K562 (cell line): ENCODE measurements at regions not wholly inside any gene's neighbourhood (a gene's known extent, or its start where the extent isn't known, plus 50 kb on each side); places are given as distances from the start of the nearest gene placed in this dataset.

ENCODE experiments used
- ATAC-seq: fragments of 200-7000 bp; cut with Tn5 transposase; 3 replicates; pipeline ENCODE4 v1.9.1; 2020; ENCODE audit warnings: moderate library complexity
- BruUV-seq: library from RNA; stranded (reverse); fragments of 400-500 nt; replicated peaks from 2 replicates; lab custom pipeline; 2021; lab: Mats Ljungman, UMichigan
- CTCF ChIA-PET: fragments of 300-600 bp; formaldehyde crosslinking; extraction: SDS; loops from one replicate; lab custom pipeline; 2021; ENCODE audit warnings: low intra/inter-chr PET ratio; lab: Yijun Ruan, JAX
- POLR2A ChIA-PET: fragments of 300-600, 350-650 bp; sonication (Branson Sonifier 250); formaldehyde crosslinking; extraction: SDS; loops from one replicate; lab custom pipeline; 2021; ENCODE audit warnings: antibody characterized with exemption, inconsistent platforms; lab: Yijun Ruan, JAX
- DNase-seq, 4 experiments: peaks; one replicate each; pipeline versions ENCODE4 v3.0.0 to v3.0.0-alpha.2; 2011 to 2018; ENCODE audit warnings: low spot score in 3 of 4, mixed read lengths in 3 of 4; ENCODE audit errors: extremely low read depth in 1 of 4
- FAIRE-seq: peaks from 2 replicates; lab custom pipeline; 2011; peaks lifted over from hg19 to GRCh38; lab: Jason Lieb, UNC
- H2AFZ ChIP-seq: 2 replicates; pipeline ENCODE4 v1.6.0; 2011; ENCODE audit warnings: low read depth, low read length, control low read depth, inconsistent platforms
- H3K27ac ChIP-seq: fragments of 200-600 bp; 3 replicates; pipeline ENCODE4 v1.8.0; 2011; ENCODE audit warnings: low read depth, mild to moderate bottlenecking, control low read depth, inconsistent platforms, low read length, moderate library complexity, mixed read lengths; ENCODE audit errors: extremely low read depth
- H3K27me3 ChIP-seq, 2 experiments: fragments of 300-600 bp in 1 of 2; 2 replicates in 1 of 2; 3 replicates in 1 of 2; pipeline versions ENCODE4 v1.6.0 to v1.8.0; 2011; ENCODE audit warnings: inconsistent platforms in 2 of 2, low read length in 2 of 2, mild to moderate bottlenecking in 1 of 2, mixed read lengths in 1 of 2, moderate library complexity in 1 of 2; ENCODE audit not compliant: control insufficient read depth in 2 of 2, insufficient read depth in 2 of 2
- H3K36me3 ChIP-seq: fragments of 300-600 bp; 3 replicates; pipeline ENCODE4 v1.8.0; 2011; ENCODE audit warnings: mild to moderate bottlenecking, low read length, inconsistent platforms; ENCODE audit not compliant: control insufficient read depth, insufficient read depth
- H3K4me1 ChIP-seq, 2 experiments: fragments of 200-600 bp in 1 of 2; replicated peaks in 1 of 2; 2 replicates in 1 of 2; 3 replicates in 1 of 2; pipeline versions ENCODE4 v1.5.1 to v1.8.0; 2011; ENCODE audit warnings: inconsistent platforms in 2 of 2, low read length in 2 of 2, mild to moderate bottlenecking in 1 of 2, mixed read lengths in 1 of 2, moderate library complexity in 1 of 2; ENCODE audit not compliant: control insufficient read depth in 2 of 2, insufficient read depth in 2 of 2
- H3K4me2 ChIP-seq: 2 replicates; pipeline ENCODE4 v1.6.1; 2011; ENCODE audit warnings: low read length, control low read depth, inconsistent platforms, mixed read lengths; ENCODE audit not compliant: insufficient read depth
- H3K4me3 ChIP-seq: fragments of 200-600 bp; sonication (generic), shearing (Covaris generic); 2 replicates; pipeline ENCODE4 v1.5.1; 2016; ENCODE audit warnings: control low read depth, inconsistent platforms
- H3K79me2 ChIP-seq: fragments of 200-600 bp; 3 replicates; pipeline ENCODE4 v1.8.0; 2011; ENCODE audit warnings: low read length, inconsistent platforms; ENCODE audit not compliant: control insufficient read depth, insufficient read depth
- H3K9ac ChIP-seq, 2 experiments: 2 replicates each; pipeline versions ENCODE4 v1.6.0 to v1.6.1; 2011; ENCODE audit warnings: low read depth in 2 of 2, low read length in 2 of 2, control low read depth in 1 of 2, inconsistent platforms in 1 of 2, mild to moderate bottlenecking in 1 of 2, mixed read lengths in 1 of 2; ENCODE audit not compliant: insufficient read depth in 1 of 2
- H3K9me1 ChIP-seq: one replicate; pipeline ENCODE4 v1.6.0; 2011; ENCODE audit warnings: inconsistent platforms, mild to moderate bottlenecking, low read length, moderate library complexity; ENCODE audit not compliant: control insufficient read depth, insufficient read depth
- H3K9me3 ChIP-seq: replicated peaks from 2 replicates; pipeline ENCODE4 v1.5.1; 2011; ENCODE audit warnings: low read depth, low read length, inconsistent platforms; ENCODE audit not compliant: control insufficient read depth, insufficient read depth
- H4K20me1 ChIP-seq: replicated peaks from 2 replicates; pipeline ENCODE4 v1.6.1; 2011; ENCODE audit warnings: low read length, inconsistent platforms, mixed read lengths; ENCODE audit not compliant: control insufficient read depth, insufficient read depth
- DDX20 ChIP-seq: fragments of 450-650 bp; IDR thresholded peaks from 2 replicates; pipeline ENCODE4 v1.6.1; 2016; ENCODE audit warnings: missing genetic modification characterization, low read depth, mild to moderate bottlenecking, missing compliant biosample characterization, moderate library complexity
- ELF1 ChIP-seq: fragments of 200-800 bp; sonication (Bioruptor generic); IDR thresholded peaks from 2 replicates; pipeline ENCODE4 v1.6.1; 2016; ENCODE audit warnings: missing genetic modification characterization, missing compliant biosample characterization
- FUS ChIP-seq: fragments of 200-400 bp; formaldehyde crosslinking; optimal IDR thresholded peaks from 2 replicates; pipeline ENCODE3; 2017; ENCODE audit warnings: low read depth, low read length
- HMG20B ChIP-seq: fragments of 250-450 bp; sonication (Bioruptor Pico); IDR thresholded peaks from 2 replicates; pipeline ENCODE4 v1.5.0; 2021; ENCODE audit warnings: mild to moderate bottlenecking
- HNRNPL ChIP-seq: fragments of 200-400 bp; formaldehyde crosslinking; IDR thresholded peaks from 2 replicates; pipeline ENCODE4 v1.6.1; 2017; ENCODE audit warnings: low read depth, mild to moderate bottlenecking, low read length
- KDM4B ChIP-seq, 2 experiments: fragments of 450-650 bp in 1 of 2; sonication (generic) in 1 of 2; IDR thresholded peaks; 2 replicates each; pipeline ENCODE4 v1.6.1; 2016 to 2017; ENCODE audit warnings: borderline replicate concordance in 2 of 2, antibody characterized with exemption in 1 of 2, low read depth in 1 of 2, mild to moderate bottlenecking in 1 of 2
- NUFIP1 ChIP-seq: fragments of 450-650 bp; IDR thresholded peaks from 2 replicates; pipeline ENCODE4 v1.6.1; 2018; ENCODE audit not compliant: partially characterized antibody
- SMARCA5 ChIP-seq: fragments of 450-650 bp; IDR thresholded peaks from 2 replicates; pipeline ENCODE4 v1.6.1; 2016
- U2AF2 ChIP-seq: fragments of 200-400 bp; formaldehyde crosslinking; optimal IDR thresholded peaks from 2 replicates; pipeline ENCODE3; 2017; ENCODE audit warnings: low read depth, mild to moderate bottlenecking, low read length
- WGBS: fragments of 100-300 bp; shearing (Covaris generic); methylation state at CpG from one replicate; pipeline ENCODE4 v1.1.6; 2016; ENCODE audit warnings: low coverage, mixed read lengths; ENCODE audit not compliant: insufficient coverage; ENCODE audit errors: missing lambda C conversion rate; 5-methylcytosine and 5-hydroxymethylcytosine counted together
- in situ Hi-C: fragments of 300-500 bp; cut with MboI; formaldehyde crosslinking; loops from 4 replicates; pipeline ENCODE4 v1.15.0; 2018; ENCODE audit warnings: inconsistent platforms, mixed read lengths
- intact Hi-C: fragments of 100-400 bp; cut with micrococcal nuclease; formaldehyde crosslinking; loops from 2 replicates; pipeline ENCODE4 v1.14.2; 2022
- TF ChIP-seq, protein P1 (sequence below): fragments of 450-650 bp; IDR thresholded peaks from 2 replicates; pipeline ENCODE4 v1.6.1; 2017; ENCODE audit warnings: antibody characterized with exemption
- TF ChIP-seq, protein P2 (sequence below): fragments of 250-450 bp; sonication (Bioruptor Pico); IDR thresholded peaks from 2 replicates; pipeline ENCODE4 v1.5.0; 2020; ENCODE audit warnings: mild to moderate bottlenecking

DNA sequence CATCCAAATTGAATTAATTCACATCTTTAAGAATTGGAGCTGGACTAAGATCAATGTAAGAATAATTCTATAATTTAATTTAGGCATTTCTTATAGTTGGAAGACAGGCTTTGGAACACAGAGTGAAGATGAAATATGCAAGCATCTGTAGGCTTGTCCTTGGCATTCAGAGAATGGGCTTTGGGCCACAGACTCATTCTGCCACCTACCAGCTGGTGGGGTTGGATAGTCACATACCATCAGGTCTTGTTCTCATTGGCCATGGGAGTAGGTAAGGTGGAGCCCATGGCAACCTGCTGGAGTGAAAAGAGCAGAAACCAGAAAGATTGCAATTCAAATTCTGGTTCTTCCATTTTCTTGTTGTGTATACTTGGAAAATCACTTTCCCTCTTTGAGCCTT is 300.3 kb downstream of the CYRIA start:
- H3K36me3 ChIP-seq: no peaks in the 10 kb centered on the region
- no peaks in the 10 kb centered on the region for H4K20me1 ChIP-seq
- no peak for ATAC-seq
- no peak for TF ChIP-seq ELF1 (tag)
- TF ChIP-seq, protein P1, sequence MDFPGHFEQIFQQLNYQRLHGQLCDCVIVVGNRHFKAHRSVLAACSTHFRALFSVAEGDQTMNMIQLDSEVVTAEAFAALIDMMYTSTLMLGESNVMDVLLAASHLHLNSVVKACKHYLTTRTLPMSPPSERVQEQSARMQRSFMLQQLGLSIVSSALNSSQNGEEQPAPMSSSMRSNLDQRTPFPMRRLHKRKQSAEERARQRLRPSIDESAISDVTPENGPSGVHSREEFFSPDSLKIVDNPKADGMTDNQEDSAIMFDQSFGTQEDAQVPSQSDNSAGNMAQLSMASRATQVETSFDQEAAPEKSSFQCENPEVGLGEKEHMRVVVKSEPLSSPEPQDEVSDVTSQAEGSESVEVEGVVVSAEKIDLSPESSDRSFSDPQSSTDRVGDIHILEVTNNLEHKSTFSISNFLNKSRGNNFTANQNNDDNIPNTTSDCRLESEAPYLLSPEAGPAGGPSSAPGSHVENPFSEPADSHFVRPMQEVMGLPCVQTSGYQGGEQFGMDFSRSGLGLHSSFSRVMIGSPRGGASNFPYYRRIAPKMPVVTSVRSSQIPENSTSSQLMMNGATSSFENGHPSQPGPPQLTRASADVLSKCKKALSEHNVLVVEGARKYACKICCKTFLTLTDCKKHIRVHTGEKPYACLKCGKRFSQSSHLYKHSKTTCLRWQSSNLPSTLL: no peak
- no peak for TF ChIP-seq HNRNPL
- TF ChIP-seq, all 486 proteins: peak for 0
- no peaks in the 10 kb centered on the region for H3K27me3 ChIP-seq
- H3K4me2 ChIP-seq: no peak overlapping the region
- no peaks in the 10 kb centered on the region for H3K4me1 ChIP-seq
- in situ Hi-C loops (no loop called here), intact Hi-C loops (no loop called here)
- no peak overlapping the region for H2AFZ ChIP-seq
- FAIRE-seq (no peak), DNase-seq (no peak)
- H3K9me1 ChIP-seq: no peaks in the 10 kb centered on the region
- H3K4me3 ChIP-seq: no peak overlapping the region
- no peaks in the 10 kb centered on the region for H3K9me3 ChIP-seq
- POLR2A ChIA-PET: no interaction called here
- CTCF ChIA-PET: no interaction called here
- H3K27ac ChIP-seq: no peak overlapping the region
- no peaks in the 10 kb centered on the region for H3K79me2 ChIP-seq
- BruUV-seq: no TSS peak
- H3K9ac ChIP-seq: no peak overlapping the region

DNA sequence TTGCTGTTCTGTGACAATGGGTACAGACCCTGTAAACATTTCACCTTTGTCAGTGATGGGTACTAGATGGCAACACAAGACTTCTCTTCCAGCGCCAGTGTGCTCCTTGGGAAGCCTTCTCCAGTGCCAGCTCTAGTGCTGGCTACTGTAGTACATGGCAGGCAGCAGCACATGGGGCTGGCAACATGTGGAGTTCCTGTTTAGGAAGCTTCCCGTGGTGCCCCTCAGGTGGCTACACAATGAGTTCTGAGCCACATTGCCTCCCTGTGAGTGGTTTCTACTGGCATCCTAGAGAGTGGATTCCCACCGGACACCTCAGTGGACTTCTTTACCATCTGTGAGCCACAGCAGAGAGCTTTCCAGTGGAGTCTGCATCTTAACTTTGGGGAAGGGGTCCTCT is 302.1 kb downstream of the CYRIA start:
- H3K79me2 ChIP-seq: no peaks in the 10 kb centered on the region
- FAIRE-seq (no peak), ATAC-seq (no peak), DNase-seq (no peak)
- intact Hi-C loops: no loop called here
- no peaks in the 10 kb centered on the region for H3K4me1 ChIP-seq
- no peak overlapping the region for H3K4me2 ChIP-seq
- H3K9me3 ChIP-seq: no peaks in the 10 kb centered on the region
- in situ Hi-C loops: no loop called here
- no peak overlapping the region for H3K4me3 ChIP-seq
- H3K27ac ChIP-seq: no peak overlapping the region
- ChIA-PET POLR2A (no interaction called here), CTCF (no interaction called here)
- no peaks in the 10 kb centered on the region for H4K20me1 ChIP-seq
- WGBS: 0% methylated on average over 3 of the region's 3 CpGs
- TF ChIP-seq, protein P2, sequence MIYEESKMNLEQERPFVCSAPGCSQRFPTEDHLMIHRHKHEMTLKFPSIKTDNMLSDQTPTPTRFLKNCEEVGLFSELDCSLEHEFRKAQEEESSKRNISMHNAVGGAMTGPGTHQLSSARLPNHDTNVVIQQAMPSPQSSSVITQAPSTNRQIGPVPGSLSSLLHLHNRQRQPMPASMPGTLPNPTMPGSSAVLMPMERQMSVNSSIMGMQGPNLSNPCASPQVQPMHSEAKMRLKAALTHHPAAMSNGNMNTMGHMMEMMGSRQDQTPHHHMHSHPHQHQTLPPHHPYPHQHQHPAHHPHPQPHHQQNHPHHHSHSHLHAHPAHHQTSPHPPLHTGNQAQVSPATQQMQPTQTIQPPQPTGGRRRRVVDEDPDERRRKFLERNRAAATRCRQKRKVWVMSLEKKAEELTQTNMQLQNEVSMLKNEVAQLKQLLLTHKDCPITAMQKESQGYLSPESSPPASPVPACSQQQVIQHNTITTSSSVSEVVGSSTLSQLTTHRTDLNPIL (CRISPR knock-in tag): no peak
- TF ChIP-seq DDX20 (tag) (no peak), SMARCA5 (no peak), FUS (no peak), HMG20B (no peak), KDM4B (IDR thresholded peaks at IDR 0.05; ENCODE audit: borderline replicate concordance in 2 of 2, low read depth in 1 of 2) (no peak), NUFIP1 (no peak), U2AF2 (no peak)
- H3K9ac ChIP-seq: no peak overlapping the region
- no TSS peak for BruUV-seq
- H3K27me3 ChIP-seq: no peaks in the 10 kb centered on the region
- no peaks in the 10 kb centered on the region for H3K36me3 ChIP-seq
- no peak overlapping the region for H2AFZ ChIP-seq
- H3K9me1 ChIP-seq: no peaks in the 10 kb centered on the region
